ENCODE measurements at regions not wholly inside any gene's neighbourhood (a gene's known extent, or its start where the extent isn't known, plus 50 kb on each side); places are given as distances from the start of the nearest gene placed in this dataset.

GRCh38 chr3:160127308-160127707 lies 97.9 kb upstream of the C3orf80 start:
- H3K36me3 Mint-ChIP-seq (ENCODE audit: insufficient read depth): no peaks in the 10 kb centered on the region
- H3K9me3 Mint-ChIP-seq (ENCODE audit: low read depth): no peaks in the 10 kb centered on the region
- no peaks in the 10 kb centered on the region for H3K4me1 Mint-ChIP-seq (ENCODE audit: low read depth)
- TF ChIP-seq CTCF (IDR thresholded peaks at IDR 0.05; ENCODE audit: unreplicated experiment): no peak
- peaks cover 20% of the 10 kb centered on the region for H3K27me3 Mint-ChIP-seq
- H3K27ac Mint-ChIP-seq: no peak overlapping the region
- H3K4me3 Mint-ChIP-seq (ENCODE audit: low read depth): no peak overlapping the region
- no peak for DNase-seq (ENCODE audit: low spot score, unreplicated experiment)

GRCh38 chr3:160128056-160128455 lies 97.2 kb upstream of the C3orf80 start:
- no peak for DNase-seq (ENCODE audit: low spot score, unreplicated experiment)
- Mint-ChIP-seq H3K4me1 (ENCODE audit: low read depth) (no peaks in the 10 kb centered on the region), H3K9me3 (ENCODE audit: low read depth) (no peaks in the 10 kb centered on the region), H3K36me3 (ENCODE audit: insufficient read depth) (no peaks in the 10 kb centered on the region), H3K27ac (no peak overlapping the region), H3K27me3 (peaks cover 20% of the 10 kb centered on the region), H3K4me3 (ENCODE audit: low read depth) (no peak overlapping the region)
- no peak for TF ChIP-seq CTCF (IDR thresholded peaks at IDR 0.05; ENCODE audit: unreplicated experiment)

- TF ChIP-seq CTCF (IDR thresholded peaks at IDR 0.05; ENCODE audit: unreplicated experiment): no peak
- no peaks in the 10 kb centered on the region for H3K4me1 Mint-ChIP-seq (ENCODE audit: low read depth)
- no peak overlapping the region for H3K4me3 Mint-ChIP-seq (ENCODE audit: low read depth)
- no peak overlapping the region for H3K27ac Mint-ChIP-seq
- H3K27me3 Mint-ChIP-seq: peaks cover 20% of the 10 kb centered on the region
- H3K36me3 Mint-ChIP-seq (ENCODE audit: insufficient read depth): no peaks in the 10 kb centered on the region
- no peak for DNase-seq (ENCODE audit: low spot score, unreplicated experiment)
- no peaks in the 10 kb centered on the region for H3K9me3 Mint-ChIP-seq (ENCODE audit: low read depth)
Measured at GRCh38 chr3:160129459-160130061, 95.7 kb upstream of the C3orf80 start.

DNA sequence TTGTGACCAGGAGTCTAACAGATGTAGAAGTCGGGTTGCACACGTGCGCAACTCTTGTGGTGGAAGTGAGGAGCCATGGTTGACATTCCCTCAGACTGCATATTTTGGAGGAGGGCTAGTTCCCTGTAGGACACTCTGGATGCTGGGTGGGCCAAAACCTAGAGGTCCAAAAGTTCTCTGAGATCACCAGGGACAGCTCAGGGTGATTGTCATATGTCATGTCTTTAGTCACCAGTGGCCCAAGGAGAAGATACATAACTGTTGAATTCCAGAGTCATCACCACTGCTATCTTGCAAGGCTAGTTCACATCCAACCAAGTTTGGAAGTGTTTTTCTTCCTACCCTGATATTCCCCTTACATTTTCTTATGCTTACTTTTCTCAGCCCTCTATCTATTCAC lies 95.2 kb upstream of the C3orf80 start:
- TF ChIP-seq CTCF (IDR thresholded peaks at IDR 0.05; ENCODE audit: unreplicated experiment): no peak
- no peak overlapping the region for H3K4me3 Mint-ChIP-seq (ENCODE audit: low read depth)
- H3K27me3 Mint-ChIP-seq: peaks cover 20% of the 10 kb centered on the region
- H3K27ac Mint-ChIP-seq: no peak overlapping the region
- H3K9me3 Mint-ChIP-seq (ENCODE audit: low read depth): no peaks in the 10 kb centered on the region
- H3K4me1 Mint-ChIP-seq (ENCODE audit: low read depth): no peaks in the 10 kb centered on the region
- no peak for DNase-seq (ENCODE audit: low spot score, unreplicated experiment)
- H3K36me3 Mint-ChIP-seq (ENCODE audit: insufficient read depth): no peaks in the 10 kb centered on the region

DNA sequence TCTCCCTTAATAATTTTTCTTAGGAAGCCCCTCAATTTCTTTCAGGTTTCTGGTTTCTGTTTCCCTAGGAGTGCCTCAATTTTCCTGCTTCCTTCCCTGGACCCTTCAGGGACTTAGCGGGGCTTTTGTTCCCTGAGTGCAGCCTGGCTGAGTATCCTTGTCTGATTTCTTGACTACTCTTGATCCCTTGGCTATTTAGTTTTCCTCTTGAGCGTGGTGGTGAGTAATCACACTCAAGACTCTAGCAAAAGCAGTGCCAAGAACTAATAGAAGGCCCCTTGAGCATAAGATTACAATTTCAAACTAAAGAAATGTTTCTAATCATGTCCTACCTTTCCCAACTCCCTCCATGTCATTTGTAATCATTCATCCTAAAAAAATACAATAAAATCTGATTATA lies 94.3 kb upstream of the C3orf80 start:
- no peaks in the 10 kb centered on the region for H3K36me3 Mint-ChIP-seq (ENCODE audit: insufficient read depth)

More for the DNA sequence above, 94.3 kb upstream of the C3orf80 start:
- no peaks in the 10 kb centered on the region for H3K4me1 Mint-ChIP-seq (ENCODE audit: low read depth)
- peaks cover 20% of the 10 kb centered on the region for H3K27me3 Mint-ChIP-seq
- no peak for TF ChIP-seq CTCF (IDR thresholded peaks at IDR 0.05; ENCODE audit: unreplicated experiment)
- DNase-seq (ENCODE audit: low spot score, unreplicated experiment): no peak
- no peaks in the 10 kb centered on the region for H3K9me3 Mint-ChIP-seq (ENCODE audit: low read depth)
- H3K4me3 Mint-ChIP-seq (ENCODE audit: low read depth): no peak overlapping the region
- H3K27ac Mint-ChIP-seq: no peak overlapping the region
